ENCODE measurements at regions not wholly inside any gene's neighbourhood (a gene's known extent, or its start where the extent isn't known, plus 50 kb on each side); places are given as distances from the start of the nearest gene placed in this dataset.

- TF ChIP-seq CREB1 (IDR thresholded peaks at IDR 0.05; ENCODE audit: low read depth) (no peak), REST (IDR thresholded peaks at IDR 0.05; ENCODE audit: low read depth) (no peak), TAF1 (IDR thresholded peaks at IDR 0.05; ENCODE audit: low read depth) (no peak), CEBPB (IDR thresholded peaks at IDR 0.05) (no peak), RAD21 (IDR thresholded peaks at IDR 0.05; ENCODE audit: low read depth) (no peak), EP300 (IDR thresholded peaks at IDR 0.05; ENCODE audit: borderline replicate concordance) (no peak), MAX (IDR thresholded peaks at IDR 0.05) (no peak)
Measured at GRCh38 chr9:2270565-2270964, 255.4 kb downstream of the SMARCA2 start.
